Left lobe of liver (tissue), 2 donors: ENCODE measurements at regions not wholly inside any gene's neighbourhood (a gene's known extent, or its start where the extent isn't known, plus 50 kb on each side); places are given as distances from the start of the nearest gene placed in this dataset.
A peak's percentile ranks its signal among the peaks of the same experiment; 100 is the strongest.

Experiments used
- ATAC-seq: fragments of 200-7000 bp; cut with Tn5 transposase; one replicate; pipeline ENCODE4 v1.9.1; 2020; ENCODE audit warnings: mild to moderate bottlenecking, moderate library complexity
- DNase-seq: peaks from one replicate; pipeline ENCODE4 v3.0.0-alpha.2; 2020; ENCODE audit warnings: low spot score
- donor health status: DM: no; HTN: no; CAD: no; lungs with moderate emphysema.
- donor health status: DM: no; HTN: yes; CAD: no.

- ATAC-seq (no peak), DNase-seq (no peak)
These were observed 52.0 kb upstream of the BMP2 start for GRCh38 chr20:6715401-6715941.

DNA sequence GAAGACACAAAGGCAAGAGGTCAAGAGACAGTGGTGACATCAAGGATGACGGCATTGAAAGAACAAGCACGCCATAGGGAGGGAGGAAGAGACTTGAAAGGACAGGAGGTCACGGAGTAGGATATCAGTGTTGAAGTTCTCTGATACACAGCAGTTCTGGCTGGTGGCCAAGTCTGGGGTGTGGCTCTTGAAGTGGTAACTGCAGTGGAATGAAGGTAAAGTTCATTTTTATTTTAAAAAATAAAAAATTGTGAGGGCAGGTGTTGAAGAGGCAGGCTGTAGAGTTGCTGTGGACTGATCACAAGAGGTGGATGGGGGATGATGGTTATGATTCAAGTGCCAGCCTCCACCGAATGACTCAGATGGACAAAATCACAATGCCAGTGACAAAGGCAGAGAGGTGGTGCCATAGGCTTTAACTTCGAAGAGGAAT is 53.2 kb upstream of the BMP2 start:
- no peak for ATAC-seq
- no peak for DNase-seq

GRCh38 chr20:6711951-6712649 is 55.4 kb upstream of the BMP2 start:
- DNase-seq (peak; percentile 69), ATAC-seq (peak; percentile 51)

- ATAC-seq (peak; percentile 24), DNase-seq (no peak)
These were observed 57.4 kb upstream of the BMP2 start for GRCh38 chr20:6709910-6710595.

GRCh38 chr20:6708010-6708409 is 59.5 kb upstream of the BMP2 start:
- DNase-seq (peak; percentile 65), ATAC-seq (peak; percentile 52)

GRCh38 chr20:6707321-6707831 is 60.1 kb upstream of the BMP2 start:
- no peak for DNase-seq
- ATAC-seq, result no peak

GRCh38 chr20:6705926-6706548 is 61.4 kb upstream of the BMP2 start:
- DNase-seq, result peak; percentile 52
- peak; percentile 33 for ATAC-seq

GRCh38 chr20:6705106-6705766 is 62.2 kb upstream of the BMP2 start:
- ATAC-seq (no peak), DNase-seq (no peak)

DNA sequence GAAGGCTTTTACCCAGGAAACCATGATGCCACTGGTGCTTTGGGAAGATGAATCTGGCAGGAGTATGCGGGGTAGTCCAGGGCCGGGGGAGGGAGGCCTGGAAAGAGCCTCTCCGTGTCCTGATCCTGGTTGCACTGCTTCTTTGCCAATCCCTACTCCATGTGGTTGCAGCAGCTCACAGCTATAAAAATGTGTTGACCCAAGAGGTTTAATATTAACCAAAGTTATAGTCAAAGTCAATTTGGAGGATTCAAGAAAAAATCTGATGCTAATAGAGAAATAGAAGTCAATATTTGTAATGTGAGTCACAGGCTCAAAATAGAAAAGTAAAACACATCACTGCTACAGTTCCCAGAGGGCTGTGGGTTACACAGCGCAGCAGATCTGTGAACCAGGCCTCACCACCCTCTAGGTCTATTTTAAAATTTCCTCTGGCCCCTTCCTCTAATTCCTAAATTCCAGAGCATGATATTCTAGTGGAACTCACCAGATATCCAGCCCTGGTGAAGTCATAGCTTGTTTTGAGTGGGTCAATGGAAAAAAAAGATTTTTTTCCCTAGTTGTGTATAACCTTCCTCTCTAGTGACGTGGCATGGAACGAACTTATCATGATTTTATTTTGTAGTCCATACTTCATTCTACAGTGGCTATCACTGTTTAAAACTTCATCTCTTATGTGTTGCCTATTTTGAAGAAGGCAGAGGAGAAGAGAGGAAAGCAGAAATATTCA is 63.2 kb upstream of the BMP2 start:
- peak; percentile 84 for DNase-seq
- peak; percentile 82 for ATAC-seq

- ATAC-seq (peak; percentile 9), DNase-seq (no peak)
These were observed 63.8 kb upstream of the BMP2 start for GRCh38 chr20:6703656-6704055.

DNA sequence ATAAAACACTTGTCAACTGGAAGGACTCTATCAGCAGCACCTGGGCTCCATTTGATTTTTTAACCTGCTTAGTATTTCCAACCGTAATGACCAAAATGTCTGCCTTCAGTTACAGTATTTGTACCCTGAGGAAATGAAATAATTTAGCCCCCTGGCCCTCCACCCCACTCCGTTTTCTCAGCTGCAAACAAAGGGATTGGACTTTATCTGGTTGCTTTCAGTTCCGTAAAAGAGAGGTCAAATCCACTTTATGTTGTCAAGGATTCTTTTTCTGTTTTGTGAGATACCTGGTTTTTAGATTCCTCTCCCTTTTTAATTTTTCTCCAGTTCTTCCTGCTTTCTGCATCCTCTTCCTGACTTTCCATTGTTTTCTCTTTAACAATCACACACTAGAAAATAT is 64.4 kb upstream of the BMP2 start:
- no peak for DNase-seq
- ATAC-seq, result no peak

- ATAC-seq, result no peak
- DNase-seq, result no peak
These were observed 65.3 kb upstream of the BMP2 start for GRCh38 chr20:6702144-6702543.

- DNase-seq (peak; percentile 51), ATAC-seq (no peak)
These were observed 66.7 kb upstream of the BMP2 start for GRCh38 chr20:6700563-6701329.

DNA sequence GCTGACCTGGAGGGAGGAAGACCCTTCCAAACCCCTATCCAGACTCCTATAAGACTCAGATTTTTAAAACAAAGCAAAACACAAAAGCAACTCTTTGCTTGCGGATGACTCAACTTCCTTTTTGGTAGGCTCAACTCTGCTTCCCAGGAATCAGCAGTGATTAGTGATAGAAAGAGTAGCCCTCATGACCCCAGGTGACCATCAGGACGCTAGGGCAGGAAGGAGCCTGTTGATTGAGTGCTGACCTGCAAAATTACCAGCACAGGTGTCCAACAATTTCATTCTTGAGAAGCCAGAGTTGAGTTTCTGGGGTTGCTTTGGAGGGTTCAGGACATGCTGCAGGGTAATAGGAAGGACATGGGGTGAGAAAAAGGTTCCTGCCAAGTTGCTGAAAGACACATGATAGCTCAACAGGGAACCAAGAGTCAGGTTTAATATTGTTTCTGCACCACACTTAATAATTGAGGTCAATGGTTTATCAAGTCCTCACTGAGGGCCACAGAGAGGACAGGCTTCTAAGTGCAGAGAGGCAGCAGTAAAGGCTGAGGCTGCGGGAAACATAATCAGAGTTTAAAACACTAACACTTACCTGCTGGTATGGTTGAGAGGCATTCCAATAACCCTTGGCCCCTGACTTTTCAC is 67.4 kb upstream of the BMP2 start:
- ATAC-seq, result peak; percentile 5
- no peak for DNase-seq

DNA sequence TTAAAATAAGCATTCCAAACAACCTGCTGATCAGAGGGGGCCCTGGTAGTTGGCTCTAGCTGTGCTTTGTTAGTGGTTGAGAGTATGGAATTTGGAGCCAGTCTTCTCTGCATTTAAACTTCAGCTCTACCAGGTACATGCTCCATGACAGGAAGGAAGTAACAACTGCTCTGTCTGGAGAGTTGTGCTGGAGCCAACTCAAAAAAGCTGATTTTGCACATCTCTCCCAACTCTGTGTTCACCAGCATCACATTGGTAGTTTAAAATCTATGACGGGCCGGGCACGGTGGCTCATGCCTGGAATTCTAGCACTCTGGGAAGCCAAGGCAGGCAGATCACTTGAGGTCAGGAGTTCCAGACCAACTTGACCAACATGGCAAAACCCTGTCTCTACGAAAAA is 68.8 kb upstream of the BMP2 start:
- DNase-seq, result no peak
- ATAC-seq, result no peak

GRCh38 chr20:6698056-6698455 is 69.4 kb upstream of the BMP2 start:
- ATAC-seq, result peak; percentile 50
- no peak for DNase-seq

DNA sequence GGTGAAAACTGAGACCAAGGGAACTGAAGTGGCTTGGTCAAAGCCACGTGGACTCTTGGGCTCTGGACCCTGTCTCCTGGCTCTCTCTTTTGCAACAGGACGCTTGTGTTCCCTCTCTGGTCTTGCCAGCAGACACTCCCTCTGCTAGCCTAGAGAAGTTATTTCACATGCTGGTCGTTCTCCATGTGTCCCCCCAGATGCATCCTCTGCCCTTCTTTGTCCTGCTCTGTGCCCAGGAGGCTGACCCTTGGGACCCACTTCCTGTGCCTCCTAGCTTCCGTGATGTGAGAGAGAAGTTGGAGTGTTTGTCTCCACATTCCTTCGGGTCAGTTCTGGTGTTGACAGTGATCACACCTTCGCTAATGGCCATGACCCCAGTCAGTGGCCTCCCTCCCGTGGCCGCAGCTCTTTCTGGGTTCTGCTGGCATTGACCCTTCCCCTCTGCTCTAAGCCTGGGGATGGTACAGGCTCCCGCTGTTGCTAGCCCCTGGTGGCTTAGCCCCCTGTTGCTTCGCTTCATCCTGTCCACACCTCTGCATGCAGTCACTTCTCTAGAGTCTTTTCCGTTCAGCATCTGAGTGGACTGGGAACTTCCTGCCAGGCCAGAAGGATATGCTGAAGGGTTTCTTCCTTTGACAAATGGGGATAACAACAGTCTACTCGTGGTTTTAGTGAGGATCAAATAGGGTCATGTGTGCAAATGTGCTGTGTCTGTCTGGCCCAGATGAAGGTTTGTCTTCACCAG is 70.1 kb upstream of the BMP2 start:
- ATAC-seq (peak; percentile 70), DNase-seq (peak; percentile 53)

- DNase-seq (no peak), ATAC-seq (no peak)
These were observed 71.5 kb upstream of the BMP2 start for GRCh38 chr20:6696001-6696400.
